T-helper 2 cell treated with Interferon-gamma antibody and Interleukin-4, amounts not matched to agents 5 μg/mL and 100 μg/mL, for 36 hours (primary cell): ENCODE measurements at regions not wholly inside any gene's neighbourhood (a gene's known extent, or its start where the extent isn't known, plus 50 kb on each side); places are given as distances from the start of the nearest gene placed in this dataset.
"Not testable (repeated sequence)": the region's sequence is repeated elsewhere in the genome, so short reads cannot be mapped to it uniquely, and the experiment has no call there.

Experiments
- DNase-seq: peaks from one replicate; pipeline ENCODE4 v3.0.0; 2021; ENCODE audit warnings: low spot score
- H3K27ac Mint-ChIP-seq: one replicate; pipeline ENCODE4 v1.8.0; 2021; ENCODE audit warnings: mild to moderate bottlenecking, mixed read lengths
- H3K27me3 Mint-ChIP-seq: one replicate; pipeline ENCODE4 v1.8.0; 2021; ENCODE audit warnings: low read depth, mixed read lengths
- H3K36me3 Mint-ChIP-seq: one replicate; pipeline ENCODE4 v1.8.0; 2021; ENCODE audit warnings: low read depth, mixed read lengths
- H3K4me1 Mint-ChIP-seq: one replicate; pipeline ENCODE4 v1.8.0; 2021; ENCODE audit warnings: low read depth, mixed read lengths
- H3K4me3 Mint-ChIP-seq: one replicate; pipeline ENCODE4 v1.8.0; 2022; ENCODE audit warnings: mild to moderate bottlenecking, moderate library complexity, mixed read lengths
- H3K9me3 Mint-ChIP-seq: one replicate; pipeline ENCODE4 v1.8.0; 2021; ENCODE audit warnings: mixed read lengths

- Mint-ChIP-seq H3K27me3 (peaks cover 3% of the 10 kb centered on the region), H3K36me3 (no peaks in the 10 kb centered on the region), H3K4me3 (no peak overlapping the region), H3K4me1 (no peaks in the 10 kb centered on the region), H3K9me3 (no peaks in the 10 kb centered on the region), H3K27ac (no peak overlapping the region)
- no peak for DNase-seq
Measured at GRCh38 chr13:44837250-44837649, 152.0 kb downstream of the NUFIP1 start.

- H3K27me3 Mint-ChIP-seq: no peaks in the 10 kb centered on the region
- H3K4me3 Mint-ChIP-seq: no peak overlapping the region
- H3K4me1 Mint-ChIP-seq: no peaks in the 10 kb centered on the region
- H3K9me3 Mint-ChIP-seq: no peaks in the 10 kb centered on the region
- no peak overlapping the region for H3K27ac Mint-ChIP-seq
- H3K36me3 Mint-ChIP-seq: no peaks in the 10 kb centered on the region
- DNase-seq: no peak
Measured at GRCh38 chr13:44834404-44834803, 154.9 kb downstream of the NUFIP1 start.

DNA sequence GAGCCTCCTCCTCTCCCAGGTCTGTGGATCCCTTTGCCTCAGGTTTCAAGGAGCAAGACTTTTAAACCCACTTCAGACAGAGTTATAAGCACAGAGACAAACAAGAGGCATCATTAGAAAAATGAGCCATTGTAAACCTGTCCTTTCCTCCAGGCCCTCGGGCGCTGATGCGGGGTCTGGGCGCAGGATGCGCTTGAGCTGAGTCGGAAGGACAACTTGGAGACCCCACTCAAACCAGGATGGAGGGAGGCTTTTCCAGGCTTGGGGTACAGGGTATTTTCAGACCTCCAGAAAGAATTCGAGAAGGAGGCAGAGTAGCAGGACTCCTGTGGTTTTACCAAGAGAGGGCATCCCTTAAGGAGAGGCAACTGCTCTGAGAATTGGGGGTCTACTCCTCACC, 155.6 kb downstream of the NUFIP1 start:
- Mint-ChIP-seq H3K4me1 (no peaks in the 10 kb centered on the region), H3K4me3 (no peak overlapping the region), H3K27me3 (no peaks in the 10 kb centered on the region), H3K9me3 (no peaks in the 10 kb centered on the region), H3K27ac (no peak overlapping the region), H3K36me3 (no peaks in the 10 kb centered on the region)
- no peak for DNase-seq

GRCh38 chr13:44833139-44833538, 156.1 kb downstream of the NUFIP1 start:
- H3K4me1 Mint-ChIP-seq: no peaks in the 10 kb centered on the region
- no peaks in the 10 kb centered on the region for H3K27me3 Mint-ChIP-seq
- H3K27ac Mint-ChIP-seq: no peak overlapping the region
- no peak overlapping the region for H3K4me3 Mint-ChIP-seq
- H3K36me3 Mint-ChIP-seq: no peaks in the 10 kb centered on the region
- no peaks in the 10 kb centered on the region for H3K9me3 Mint-ChIP-seq
- DNase-seq: no peak

GRCh38 chr13:44826591-44827350, 162.5 kb downstream of the NUFIP1 start:
- no peak for DNase-seq
- Mint-ChIP-seq H3K4me3 (no peak overlapping the region), H3K27me3 (no peaks in the 10 kb centered on the region), H3K9me3 (no peaks in the 10 kb centered on the region), H3K4me1 (no peaks in the 10 kb centered on the region), H3K36me3 (no peaks in the 10 kb centered on the region), H3K27ac (no peak overlapping the region)

GRCh38 chr13:44825953-44826352, 163.3 kb downstream of the NUFIP1 start:
- H3K27me3 Mint-ChIP-seq: no peaks in the 10 kb centered on the region
- no peaks in the 10 kb centered on the region for H3K9me3 Mint-ChIP-seq
- H3K4me3 Mint-ChIP-seq: no peak overlapping the region
- no peak for DNase-seq
- no peak overlapping the region for H3K27ac Mint-ChIP-seq
- H3K36me3 Mint-ChIP-seq: no peaks in the 10 kb centered on the region
- no peaks in the 10 kb centered on the region for H3K4me1 Mint-ChIP-seq

- not testable (repeated sequence) for DNase-seq, H3K27ac Mint-ChIP-seq, H3K27me3 Mint-ChIP-seq, H3K4me3 Mint-ChIP-seq, H3K36me3 Mint-ChIP-seq, H3K4me1 Mint-ChIP-seq, H3K9me3 Mint-ChIP-seq
Measured at GRCh38 chr13:44823555-44823954, 165.7 kb downstream of the NUFIP1 start.

DNA sequence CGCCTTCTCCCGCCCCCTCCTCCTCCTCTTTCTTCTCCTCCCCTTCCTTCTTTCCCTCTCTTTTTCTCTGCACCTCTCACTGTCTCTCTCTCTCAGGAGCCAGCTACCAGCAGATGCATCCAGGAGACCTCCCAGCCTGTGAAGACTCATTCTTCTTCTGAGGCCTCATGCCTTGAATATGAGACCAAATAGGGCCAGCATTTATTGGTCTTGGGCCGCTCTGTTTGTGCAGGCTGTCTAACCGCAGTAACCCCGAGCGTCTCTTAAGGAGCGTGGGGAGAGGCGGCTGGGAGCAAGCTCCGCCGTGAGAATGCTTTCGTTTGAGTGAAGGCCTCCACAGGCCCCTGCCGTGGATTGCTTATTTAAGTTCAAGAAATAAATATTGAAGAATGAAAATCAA, 167.0 kb downstream of the NUFIP1 start:
- no peak overlapping the region for H3K27ac Mint-ChIP-seq
- no peak for DNase-seq
- no peak overlapping the region for H3K4me3 Mint-ChIP-seq
- no peaks in the 10 kb centered on the region for H3K9me3 Mint-ChIP-seq
- H3K36me3 Mint-ChIP-seq: no peaks in the 10 kb centered on the region
- H3K27me3 Mint-ChIP-seq: peaks cover 7% of the 10 kb centered on the region
- peaks cover 2% of the 10 kb centered on the region for H3K4me1 Mint-ChIP-seq

DNA sequence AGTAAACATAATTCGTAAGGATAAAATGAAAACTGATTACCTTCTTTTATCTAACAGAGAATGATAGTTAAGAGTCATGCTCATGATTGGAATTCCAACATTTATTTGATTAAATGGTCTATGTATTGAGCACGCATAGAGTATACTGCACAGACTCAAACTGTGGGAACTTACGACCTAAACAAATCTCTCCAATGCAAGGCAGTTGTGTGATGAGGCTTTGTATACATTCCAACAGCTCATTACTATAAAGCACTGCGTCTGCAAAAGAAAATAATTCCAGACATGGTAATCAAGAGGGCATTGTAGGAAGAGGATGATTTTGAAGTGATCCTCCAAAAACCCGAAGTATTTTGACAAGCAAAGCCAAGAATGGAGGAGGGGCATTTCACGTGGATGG, 169.5 kb downstream of the NUFIP1 start:
- no peak for DNase-seq
- H3K36me3 Mint-ChIP-seq: no peaks in the 10 kb centered on the region
- no peaks in the 10 kb centered on the region for H3K9me3 Mint-ChIP-seq
- no peak overlapping the region for H3K27ac Mint-ChIP-seq
- H3K4me3 Mint-ChIP-seq: no peak overlapping the region
- H3K4me1 Mint-ChIP-seq: peaks cover 6% of the 10 kb centered on the region
- H3K27me3 Mint-ChIP-seq: peaks cover 9% of the 10 kb centered on the region

DNA sequence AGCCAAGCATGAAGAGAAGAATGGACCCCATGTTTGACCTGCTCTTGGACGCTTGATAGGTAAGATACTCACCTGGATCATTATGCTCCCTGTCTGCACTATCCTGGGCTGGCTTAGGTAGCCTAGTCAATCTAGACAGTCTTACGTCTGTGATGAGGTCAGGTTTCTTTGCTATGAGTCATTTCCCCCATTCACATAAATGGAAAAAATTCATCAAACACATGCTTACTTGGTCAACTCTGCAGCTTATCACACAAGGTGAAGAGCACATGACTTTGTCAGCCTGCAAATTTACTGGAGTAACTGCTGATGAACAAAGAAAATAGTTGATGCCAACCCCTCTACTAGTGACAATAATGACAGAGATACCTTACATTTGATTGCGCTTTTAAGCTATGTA, 170.0 kb downstream of the NUFIP1 start:
- Mint-ChIP-seq H3K4me1 (peaks cover 6% of the 10 kb centered on the region), H3K9me3 (no peaks in the 10 kb centered on the region), H3K4me3 (no peak overlapping the region), H3K27me3 (peaks cover 11% of the 10 kb centered on the region), H3K27ac (no peak overlapping the region), H3K36me3 (no peaks in the 10 kb centered on the region)
- peak; percentile 18 for DNase-seq

GRCh38 chr13:44818428-44818827, 170.8 kb downstream of the NUFIP1 start:
- Mint-ChIP-seq H3K4me1 (peaks cover 6% of the 10 kb centered on the region), H3K9me3 (no peaks in the 10 kb centered on the region), H3K4me3 (no peak overlapping the region), H3K27me3 (peaks cover 11% of the 10 kb centered on the region), H3K36me3 (no peaks in the 10 kb centered on the region), H3K27ac (no peak overlapping the region)
- DNase-seq: no peak

- DNase-seq: no peak
Measured at GRCh38 chr13:44818016-44818415, 171.3 kb downstream of the NUFIP1 start.

DNA sequence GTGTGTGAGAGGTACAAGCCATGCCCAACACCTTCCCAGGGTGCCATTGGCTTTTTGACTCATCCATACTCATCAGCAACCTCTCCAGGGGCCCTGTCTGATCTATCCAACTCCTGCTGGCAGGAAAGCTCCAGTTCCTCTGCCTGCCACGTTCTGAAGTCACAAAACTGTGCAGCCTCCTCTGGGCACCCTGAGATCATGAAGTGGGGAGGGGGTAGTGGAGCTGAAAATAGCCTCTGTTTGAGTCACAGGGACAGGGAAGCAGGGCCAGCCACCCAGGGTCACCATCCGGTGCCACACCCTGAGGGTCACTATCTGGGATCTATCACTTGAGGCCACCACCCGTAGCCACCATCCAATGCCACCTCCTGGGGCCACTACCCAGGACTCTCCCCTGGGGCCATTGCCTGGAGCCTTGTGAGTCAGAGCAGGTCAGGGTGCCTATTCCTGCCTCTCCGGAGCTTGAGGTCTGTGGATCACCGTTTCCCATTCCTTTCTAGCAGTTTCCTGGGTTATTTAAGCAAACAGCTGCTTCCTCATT, 172.1 kb downstream of the NUFIP1 start:
- H3K4me3 Mint-ChIP-seq: no peak overlapping the region
- H3K4me1 Mint-ChIP-seq: peaks cover 6% of the 10 kb centered on the region
- no peak overlapping the region for H3K27ac Mint-ChIP-seq
- H3K36me3 Mint-ChIP-seq: no peaks in the 10 kb centered on the region
- peaks cover 18% of the 10 kb centered on the region for H3K27me3 Mint-ChIP-seq
- no peak for DNase-seq
- no peaks in the 10 kb centered on the region for H3K9me3 Mint-ChIP-seq

More at GRCh38 chr13:44818016-44818415, 171.3 kb downstream of the NUFIP1 start:
- peaks cover 6% of the 10 kb centered on the region for H3K4me1 Mint-ChIP-seq
- no peaks in the 10 kb centered on the region for H3K9me3 Mint-ChIP-seq
- H3K27ac Mint-ChIP-seq: no peak overlapping the region
- no peak overlapping the region for H3K4me3 Mint-ChIP-seq
- no peaks in the 10 kb centered on the region for H3K36me3 Mint-ChIP-seq
- peaks cover 13% of the 10 kb centered on the region for H3K27me3 Mint-ChIP-seq

GRCh38 chr13:44816701-44817100, 172.6 kb downstream of the NUFIP1 start:
- H3K9me3 Mint-ChIP-seq: no peaks in the 10 kb centered on the region
- DNase-seq: no peak
- H3K36me3 Mint-ChIP-seq: no peaks in the 10 kb centered on the region
- H3K27ac Mint-ChIP-seq: no peak overlapping the region
- peaks cover 6% of the 10 kb centered on the region for H3K4me1 Mint-ChIP-seq
- H3K4me3 Mint-ChIP-seq: no peak overlapping the region
- peaks cover 19% of the 10 kb centered on the region for H3K27me3 Mint-ChIP-seq

- H3K4me1 Mint-ChIP-seq: peaks cover 6% of the 10 kb centered on the region
- no peak overlapping the region for H3K4me3 Mint-ChIP-seq
- H3K36me3 Mint-ChIP-seq: no peaks in the 10 kb centered on the region
- no peaks in the 10 kb centered on the region for H3K9me3 Mint-ChIP-seq
- DNase-seq: peak; percentile 61
- H3K27ac Mint-ChIP-seq: no peak overlapping the region
- peaks cover 22% of the 10 kb centered on the region for H3K27me3 Mint-ChIP-seq
Measured at GRCh38 chr13:44815623-44816022, 173.6 kb downstream of the NUFIP1 start.
